CD8-positive, alpha-beta memory T cell (primary cell): ENCODE measurements at regions not wholly inside any gene's neighbourhood (a gene's known extent, or its start where the extent isn't known, plus 50 kb on each side); places are given as distances from the start of the nearest gene placed in this dataset.
"Not testable (repeated sequence)": the region's sequence is repeated elsewhere in the genome, so short reads cannot be mapped to it uniquely, and the experiment has no call there.

ENCODE experiments used
- CTCF ChIA-PET: fragments of 350-600 bp; sonication (Branson Sonifier 250); formaldehyde crosslinking; loops from one replicate; lab custom pipeline; 2021; ENCODE audit warnings: antibody characterized with exemption; lab: Charles Lee
- POLR2A ChIA-PET: fragments of 350-600 bp; sonication (Branson Sonifier 250); formaldehyde crosslinking; loops from one replicate; lab custom pipeline; 2021; ENCODE audit warnings: antibody characterized with exemption; lab: Charles Lee
- DNase-seq, 5 donors: peaks; one replicate each; pipeline versions ENCODE4 v3.0.0 to v3.0.0-alpha.2; 2020 to 2022; ENCODE audit warnings: mixed read lengths in 1 of 5
- H3K27ac ChIP-seq: one replicate; pipeline ENCODE4 v1.7.0; 2013; ENCODE audit warnings: low read depth, mild to moderate bottlenecking, low read length, moderate library complexity
- H3K27me3 ChIP-seq: 2 replicates; pipeline ENCODE4 v1.7.0; 2013; ENCODE audit warnings: low read length, mild to moderate bottlenecking; ENCODE audit not compliant: insufficient read depth, poor library complexity, severe bottlenecking
- H3K36me3 ChIP-seq: 2 replicates; pipeline ENCODE4 v1.7.0; 2013; ENCODE audit warnings: mild to moderate bottlenecking, low read length, moderate library complexity; ENCODE audit not compliant: insufficient read depth
- H3K4me1 ChIP-seq: 2 replicates; pipeline ENCODE4 v1.7.0; 2013; ENCODE audit warnings: mild to moderate bottlenecking, low read length, moderate library complexity; ENCODE audit not compliant: insufficient read depth
- H3K4me3 ChIP-seq: 2 replicates; pipeline ENCODE4 v1.7.0; 2013; ENCODE audit warnings: mild to moderate bottlenecking, low read length
- H3K9me3 ChIP-seq: 2 replicates; pipeline ENCODE4 v1.7.0; 2013; ENCODE audit warnings: mild to moderate bottlenecking, low read length
- H3K27ac Mint-ChIP-seq, 8 donors: one replicate each; pipeline ENCODE4 v1.8.0; 2020 to 2021; ENCODE audit warnings: mixed read lengths in 8 of 8, mild to moderate bottlenecking in 6 of 8, inconsistent platforms in 3 of 8, moderate library complexity in 3 of 8
- H3K27me3 Mint-ChIP-seq, 2 donors: one replicate each; pipeline ENCODE4 v1.8.0; 2020 to 2021; ENCODE audit warnings: mixed read lengths in 2 of 2, mild to moderate bottlenecking in 1 of 2, moderate library complexity in 1 of 2
- H3K36me3 Mint-ChIP-seq, 3 donors: one replicate each; pipeline ENCODE4 v1.8.0; 2020 to 2021; ENCODE audit warnings: mixed read lengths in 3 of 3, inconsistent platforms in 1 of 3, mild to moderate bottlenecking in 1 of 3
- H3K4me1 Mint-ChIP-seq, 3 donors: one replicate each; pipeline ENCODE4 v1.8.0; 2020 to 2021; ENCODE audit warnings: mixed read lengths in 3 of 3, inconsistent platforms in 1 of 3, mild to moderate bottlenecking in 1 of 3
- H3K4me3 Mint-ChIP-seq, 7 donors: one replicate each; pipeline ENCODE4 v1.8.0; 2020 to 2021; ENCODE audit warnings: mixed read lengths in 7 of 7, mild to moderate bottlenecking in 6 of 7, moderate library complexity in 4 of 7, inconsistent platforms in 2 of 7
- H3K9me3 Mint-ChIP-seq, 5 donors: one replicate each; pipeline ENCODE4 v1.8.0; 2020 to 2022; ENCODE audit warnings: mixed read lengths in 5 of 5, mild to moderate bottlenecking in 3 of 5, moderate library complexity in 2 of 5, inconsistent platforms in 1 of 5

DNA sequence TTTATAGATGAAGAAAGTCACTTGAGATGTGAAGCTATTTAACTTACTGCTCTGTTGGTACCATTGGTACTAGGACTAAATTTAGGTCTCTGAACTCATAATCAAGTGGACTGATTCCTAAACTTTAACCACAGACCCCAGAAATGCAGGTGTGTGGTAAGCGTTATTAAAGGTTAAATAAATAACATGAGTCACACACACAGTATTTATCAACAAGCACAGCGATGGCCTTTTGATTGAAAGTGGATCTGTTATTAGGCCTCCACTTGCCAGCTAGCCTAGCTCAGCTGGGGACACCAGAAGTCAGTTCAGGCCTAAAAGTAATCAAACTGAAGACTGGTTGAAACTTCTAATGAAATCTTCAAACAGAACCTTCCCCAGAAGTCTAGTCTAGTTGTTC lies 161.3 kb upstream of the DPP10 start:
- Mint-ChIP-seq H3K27me3 (peaks cover 4 to 18% of the 10 kb centered on the region in 2 donors), H3K27ac (no peak overlapping the region), H3K36me3 (no peaks in the 10 kb centered on the region), H3K9me3 (peaks cover 0 to 10% (median 3%) of the 10 kb centered on the region in 5 donors), H3K4me3 (no peak overlapping the region), H3K4me1 (no peaks in the 10 kb centered on the region)
- no peak for DNase-seq
- no peak overlapping the region for H3K27ac ChIP-seq
- ChIA-PET POLR2A (no interaction called here), CTCF (no interaction called here)
- H3K27me3 ChIP-seq, result no peaks in the 10 kb centered on the region
- no peak overlapping the region for H3K4me3 ChIP-seq
- no peaks in the 10 kb centered on the region for H3K4me1 ChIP-seq
- no peaks in the 10 kb centered on the region for H3K9me3 ChIP-seq
- H3K36me3 ChIP-seq, result no peaks in the 10 kb centered on the region

- Mint-ChIP-seq H3K36me3 (no peaks in the 10 kb centered on the region), H3K27ac (no peak overlapping the region), H3K4me1 (no peaks in the 10 kb centered on the region), H3K9me3 (peaks cover 0 to 6% (median 4%) of the 10 kb centered on the region in 5 donors), H3K27me3 (peaks cover 2 to 14% of the 10 kb centered on the region in 2 donors), H3K4me3 (no peak overlapping the region)
- no peak overlapping the region for H3K4me3 ChIP-seq
- ChIA-PET CTCF (no interaction called here), POLR2A (no interaction called here)
- no peaks in the 10 kb centered on the region for H3K36me3 ChIP-seq
- H3K9me3 ChIP-seq, result no peaks in the 10 kb centered on the region
- DNase-seq, result no peak
- no peaks in the 10 kb centered on the region for H3K4me1 ChIP-seq
- H3K27me3 ChIP-seq, result no peaks in the 10 kb centered on the region
- H3K27ac ChIP-seq, result no peak overlapping the region
Measured at GRCh38 chr2:114283774-114284173, 158.7 kb upstream of the DPP10 start.

DNA sequence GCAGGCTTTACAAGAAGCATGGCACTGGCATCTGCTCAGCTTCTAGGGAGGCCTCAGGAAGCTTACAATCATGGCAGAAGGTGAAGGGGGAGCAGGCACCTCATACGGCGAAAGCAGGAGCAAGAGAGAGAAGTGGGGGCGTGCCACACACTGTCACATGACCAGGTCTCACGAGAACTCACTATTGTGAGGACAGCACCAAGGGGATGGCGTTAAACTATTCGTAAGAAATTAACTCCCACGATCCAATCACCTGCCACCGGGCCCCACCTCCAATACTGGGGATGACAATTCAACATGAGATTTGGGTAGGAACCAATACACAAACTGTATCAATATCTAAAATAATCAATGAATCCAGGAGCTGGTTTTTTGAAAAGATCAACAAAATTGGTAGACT lies 156.0 kb upstream of the DPP10 start:
- Histone ChIP-seq H3K4me3 (no peak overlapping the region), H3K9me3 (no peaks in the 10 kb centered on the region), H3K27me3 (no peaks in the 10 kb centered on the region), H3K4me1 (no peaks in the 10 kb centered on the region), H3K36me3 (no peaks in the 10 kb centered on the region), H3K27ac (no peak overlapping the region)
- peaks cover 2 to 8% (median 6%) of the 10 kb centered on the region in 5 donors for H3K9me3 Mint-ChIP-seq
- no peak overlapping the region for H3K4me3 Mint-ChIP-seq
- DNase-seq, result no peak
- H3K36me3 Mint-ChIP-seq, result no peaks in the 10 kb centered on the region
- no peaks in the 10 kb centered on the region for H3K4me1 Mint-ChIP-seq
- peaks cover 0 to 9% of the 10 kb centered on the region in 2 donors for H3K27me3 Mint-ChIP-seq
- POLR2A ChIA-PET, result no interaction called here
- CTCF ChIA-PET, result no interaction called here
- no peak overlapping the region for H3K27ac Mint-ChIP-seq

- H3K36me3 ChIP-seq, result no peaks in the 10 kb centered on the region
- Mint-ChIP-seq H3K4me3 (no peak overlapping the region), H3K4me1 (no peaks in the 10 kb centered on the region), H3K9me3 (peaks cover 0 to 4% (median 3%) of the 10 kb centered on the region in 5 donors), H3K27me3 (peaks cover 2 to 31% of the 10 kb centered on the region in 2 donors), H3K36me3 (no peaks in the 10 kb centered on the region), H3K27ac (no peak overlapping the region)
- no peak for DNase-seq
- H3K4me3 ChIP-seq, result no peak overlapping the region
- no peak overlapping the region for H3K27ac ChIP-seq
- CTCF ChIA-PET, result no interaction called here
- H3K27me3 ChIP-seq, result no peaks in the 10 kb centered on the region
- no peaks in the 10 kb centered on the region for H3K4me1 ChIP-seq
- POLR2A ChIA-PET, result no interaction called here
- no peaks in the 10 kb centered on the region for H3K9me3 ChIP-seq
Measured at GRCh38 chr2:114293355-114293754, 149.1 kb upstream of the DPP10 start.

GRCh38 chr2:114294741-114295140 lies 147.7 kb upstream of the DPP10 start:
- ChIA-PET POLR2A (no interaction called here), CTCF (no interaction called here)
- H3K36me3 Mint-ChIP-seq, result no peaks in the 10 kb centered on the region
- no peaks in the 10 kb centered on the region for H3K36me3 ChIP-seq
- no peak overlapping the region for H3K4me3 Mint-ChIP-seq
- DNase-seq, result no peak
- H3K4me1 Mint-ChIP-seq, result no peaks in the 10 kb centered on the region
- H3K4me1 ChIP-seq, result no peaks in the 10 kb centered on the region
- no peaks in the 10 kb centered on the region for H3K27me3 ChIP-seq
- peaks cover 2 to 31% of the 10 kb centered on the region in 2 donors for H3K27me3 Mint-ChIP-seq
- H3K27ac Mint-ChIP-seq, result no peak overlapping the region
- peaks cover 0 to 4% (median 2%) of the 10 kb centered on the region in 5 donors for H3K9me3 Mint-ChIP-seq
- no peak overlapping the region for H3K4me3 ChIP-seq
- no peak overlapping the region for H3K27ac ChIP-seq
- no peaks in the 10 kb centered on the region for H3K9me3 ChIP-seq

- POLR2A ChIA-PET, result not testable (repeated sequence)
- peaks cover 2 to 11% (median 8%) of the 10 kb centered on the region in 5 donors for H3K9me3 Mint-ChIP-seq
Measured at GRCh38 chr2:114300351-114300750, 142.1 kb upstream of the DPP10 start.

DNA sequence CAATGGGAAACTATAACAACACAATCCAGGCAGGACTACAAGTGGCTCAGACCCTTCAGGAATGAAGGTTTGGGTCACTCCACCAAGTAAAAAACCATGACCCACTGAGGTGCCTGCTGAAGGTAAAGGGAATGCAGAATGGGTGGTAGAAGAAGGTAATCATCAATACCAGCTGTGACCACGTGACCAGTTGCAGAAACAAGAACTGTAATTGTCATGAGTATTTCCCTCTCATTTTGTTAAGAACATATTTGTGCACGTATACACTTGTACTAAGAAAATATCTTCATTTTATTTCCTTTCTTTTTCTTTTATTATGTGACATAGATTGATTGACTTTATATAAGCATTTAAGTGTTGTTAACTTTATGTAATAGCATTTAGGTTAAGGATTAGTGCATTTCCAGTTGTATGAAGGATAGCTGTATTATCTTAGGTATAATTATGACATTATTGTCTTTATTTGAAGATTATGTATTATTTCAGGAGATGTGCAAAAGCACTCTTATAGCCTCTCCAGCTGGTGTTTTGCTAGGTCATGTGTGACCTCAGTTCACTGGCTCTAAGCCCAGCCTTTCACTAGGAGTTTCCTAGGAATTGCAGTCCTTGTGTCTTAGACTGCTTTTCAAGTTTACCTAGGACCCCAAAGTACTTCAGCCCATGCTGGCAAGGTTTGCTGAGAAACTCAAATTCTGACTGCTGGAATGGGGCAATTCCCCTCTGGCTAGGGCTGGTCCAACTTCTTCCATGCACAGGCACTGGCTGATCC lies 125.7 kb upstream of the DPP10 start:
- Histone ChIP-seq H3K4me1 (no peaks in the 10 kb centered on the region), H3K9me3 (no peaks in the 10 kb centered on the region), H3K27me3 (no peaks in the 10 kb centered on the region), H3K36me3 (no peaks in the 10 kb centered on the region), H3K4me3 (no peak overlapping the region), H3K27ac (no peak overlapping the region)
- POLR2A ChIA-PET, result no interaction called here
- Mint-ChIP-seq H3K4me1 (no peaks in the 10 kb centered on the region), H3K27me3 (peaks cover 0 to 2% of the 10 kb centered on the region in 2 donors), H3K9me3 (peaks cover 0 to 3% (median 0%) of the 10 kb centered on the region in 5 donors), H3K4me3 (no peak overlapping the region), H3K36me3 (no peaks in the 10 kb centered on the region), H3K27ac (no peak overlapping the region)
- CTCF ChIA-PET, result no interaction called here
- no peak for DNase-seq

More at GRCh38 chr2:114300351-114300750, 142.1 kb upstream of the DPP10 start:
- peaks cover 4 to 15% of the 10 kb centered on the region in 2 donors for H3K27me3 Mint-ChIP-seq
- H3K36me3 Mint-ChIP-seq, H3K27me3 ChIP-seq, CTCF ChIA-PET, H3K9me3 ChIP-seq, DNase-seq, H3K36me3 ChIP-seq, H3K27ac ChIP-seq, H3K4me1 Mint-ChIP-seq, H3K4me3 Mint-ChIP-seq, H3K4me1 ChIP-seq, H3K4me3 ChIP-seq, H3K27ac Mint-ChIP-seq: not testable (repeated sequence)

- H3K27ac ChIP-seq, result no peak overlapping the region
- H3K27me3 ChIP-seq, result no peaks in the 10 kb centered on the region
- Mint-ChIP-seq H3K27ac (no peak overlapping the region), H3K4me3 (no peak overlapping the region), H3K27me3 (peaks cover 0 to 4% of the 10 kb centered on the region in 2 donors), H3K9me3 (peaks cover 0 to 2% (median 0%) of the 10 kb centered on the region in 5 donors), H3K4me1 (no peaks in the 10 kb centered on the region), H3K36me3 (no peaks in the 10 kb centered on the region)
- ChIA-PET POLR2A (no interaction called here), CTCF (no interaction called here)
- no peaks in the 10 kb centered on the region for H3K9me3 ChIP-seq
- no peaks in the 10 kb centered on the region for H3K4me1 ChIP-seq
- H3K4me3 ChIP-seq, result no peak overlapping the region
- no peak for DNase-seq
- no peaks in the 10 kb centered on the region for H3K36me3 ChIP-seq
Measured at GRCh38 chr2:114330594-114330993, 111.8 kb upstream of the DPP10 start.
